HUES6 (cell line): ENCODE measurements at regions not wholly inside any gene's neighbourhood (a gene's known extent, or its start where the extent isn't known, plus 50 kb on each side); places are given as distances from the start of the nearest gene placed in this dataset.

Experiments used
- H3K27ac ChIP-seq: 2 replicates; pipeline ENCODE4 v1.7.0; 2013; ENCODE audit warnings: low read depth, mild to moderate bottlenecking, low read length, inconsistent platforms
- H3K27me3 ChIP-seq: 2 replicates; pipeline ENCODE4 v1.6.1; 2013; ENCODE audit warnings: low read length; ENCODE audit not compliant: control insufficient read depth, insufficient read depth
- H3K36me3 ChIP-seq: 2 replicates; pipeline ENCODE4 v1.6.1; 2013; ENCODE audit warnings: low read length; ENCODE audit not compliant: control insufficient read depth, insufficient read depth
- H3K4me1 ChIP-seq: 2 replicates; pipeline ENCODE4 v1.6.1; 2013; ENCODE audit warnings: low read length; ENCODE audit not compliant: control insufficient read depth, insufficient read depth
- H3K4me3 ChIP-seq: 2 replicates; pipeline ENCODE4 v1.5.1; 2013; ENCODE audit warnings: low read depth, low read length
- H3K9ac ChIP-seq: one replicate; pipeline ENCODE4 v1.6.1; 2013; ENCODE audit warnings: mild to moderate bottlenecking, low read length
- H3K9me3 ChIP-seq: 2 replicates; pipeline ENCODE4 v1.6.1; 2013; ENCODE audit warnings: low read depth, low read length; ENCODE audit not compliant: control insufficient read depth, insufficient read depth

DNA sequence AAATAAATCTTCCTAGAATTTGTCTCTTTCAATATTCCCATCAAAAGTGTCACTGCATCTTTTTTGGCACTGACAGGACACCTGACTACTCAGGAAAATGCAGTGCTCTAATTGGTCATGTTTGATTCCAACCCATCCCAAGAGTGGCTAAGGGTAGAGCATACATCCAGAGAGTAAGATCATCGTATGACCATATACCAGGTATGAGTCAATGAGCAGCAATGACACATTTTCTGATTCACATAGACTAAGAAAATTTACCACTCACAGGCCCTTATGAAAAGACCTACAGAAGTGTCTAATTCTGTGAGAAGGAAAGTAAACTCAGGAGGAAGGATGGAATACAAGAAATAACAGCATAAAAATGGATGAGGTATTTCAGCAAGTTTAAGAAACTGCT lies 434.2 kb downstream of the ZIC1 start:
- Histone ChIP-seq H3K27ac (no peak overlapping the region), H3K9ac (no peak overlapping the region), H3K27me3 (no peaks in the 10 kb centered on the region), H3K9me3 (no peaks in the 10 kb centered on the region), H3K4me3 (no peak overlapping the region), H3K4me1 (no peaks in the 10 kb centered on the region), H3K36me3 (no peaks in the 10 kb centered on the region)

DNA sequence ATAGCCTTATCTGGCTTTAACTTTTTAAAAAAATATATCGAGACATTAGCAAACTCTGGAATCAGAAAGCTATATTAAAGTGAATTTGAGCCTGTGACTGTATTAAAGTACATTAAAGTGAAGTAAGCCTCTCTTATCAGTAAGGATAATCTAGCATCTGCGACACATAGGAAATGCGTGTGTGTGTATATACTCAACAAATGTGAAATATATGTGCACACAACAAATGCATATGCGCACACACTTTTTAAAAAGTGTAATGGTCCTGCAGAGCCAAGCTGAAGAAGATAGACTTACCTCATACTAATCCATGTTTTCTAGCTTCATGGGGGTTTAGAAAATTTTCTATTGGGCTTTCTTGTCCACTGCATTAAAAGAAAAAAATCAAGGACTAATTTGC lies 437.1 kb downstream of the ZIC1 start:
- Histone ChIP-seq H3K27me3 (no peaks in the 10 kb centered on the region), H3K9me3 (no peaks in the 10 kb centered on the region), H3K9ac (no peak overlapping the region), H3K36me3 (no peaks in the 10 kb centered on the region), H3K27ac (no peak overlapping the region), H3K4me1 (no peaks in the 10 kb centered on the region), H3K4me3 (no peak overlapping the region)

DNA sequence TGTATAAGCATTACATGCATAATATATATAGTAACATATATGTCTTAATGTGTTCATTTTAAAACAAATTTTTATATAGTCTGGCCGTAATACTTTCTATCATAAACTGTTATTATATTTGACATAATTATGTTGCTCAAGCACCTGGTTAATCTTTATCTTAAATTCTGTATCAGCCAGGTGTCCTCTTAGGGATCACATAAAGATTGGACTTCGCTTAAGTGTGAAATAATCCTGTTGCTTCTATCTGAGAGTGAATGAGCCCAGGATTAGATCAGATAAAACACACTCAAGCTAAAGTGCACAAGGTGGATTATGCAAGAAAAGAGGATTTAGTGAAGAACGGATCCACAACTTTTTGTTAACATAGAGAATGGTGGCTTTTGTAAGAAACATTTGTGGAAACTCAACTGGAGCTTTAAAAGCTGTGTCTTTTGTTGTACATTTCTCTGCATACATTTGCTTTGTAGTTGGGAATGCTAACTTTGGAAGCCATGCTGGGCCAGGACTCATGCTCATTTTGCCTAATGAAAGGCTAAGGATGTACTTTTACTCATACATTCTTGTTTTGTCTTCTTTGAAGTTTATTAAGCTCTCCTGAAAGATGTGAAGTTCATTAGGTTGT lies 437.8 kb downstream of the ZIC1 start:
- no peaks in the 10 kb centered on the region for H3K4me1 ChIP-seq

GRCh38 chr3:147851062-147851461 lies 441.9 kb downstream of the ZIC1 start:
- no peaks in the 10 kb centered on the region for H3K4me1 ChIP-seq
- no peak overlapping the region for H3K27ac ChIP-seq
- H3K9ac ChIP-seq = no peak overlapping the region

More for the DNA sequence above, 437.8 kb downstream of the ZIC1 start:
- Histone ChIP-seq H3K36me3 (no peaks in the 10 kb centered on the region), H3K27ac (no peak overlapping the region), H3K9ac (no peak overlapping the region), H3K27me3 (no peaks in the 10 kb centered on the region), H3K4me3 (no peak overlapping the region), H3K9me3 (no peaks in the 10 kb centered on the region)

GRCh38 chr3:147854542-147854941 lies 445.4 kb downstream of the ZIC1 start:
- Histone ChIP-seq H3K36me3 (no peaks in the 10 kb centered on the region), H3K27me3 (no peaks in the 10 kb centered on the region), H3K4me3 (no peak overlapping the region)

More at GRCh38 chr3:147851062-147851461, 441.9 kb downstream of the ZIC1 start:
- no peaks in the 10 kb centered on the region for H3K36me3 ChIP-seq
- H3K4me3 ChIP-seq = no peak overlapping the region
- H3K9me3 ChIP-seq = no peaks in the 10 kb centered on the region
- no peaks in the 10 kb centered on the region for H3K27me3 ChIP-seq

GRCh38 chr3:147864754-147865354 lies 455.7 kb downstream of the ZIC1 start:
- Histone ChIP-seq H3K27ac (no peak overlapping the region), H3K36me3 (no peaks in the 10 kb centered on the region), H3K4me3 (no peak overlapping the region), H3K4me1 (no peaks in the 10 kb centered on the region), H3K27me3 (no peaks in the 10 kb centered on the region), H3K9ac (no peak overlapping the region), H3K9me3 (peaks cover 62% of the 10 kb centered on the region)

More at GRCh38 chr3:147854542-147854941, 445.4 kb downstream of the ZIC1 start:
- H3K9me3 ChIP-seq = no peaks in the 10 kb centered on the region
- H3K27ac ChIP-seq = no peak overlapping the region
- H3K9ac ChIP-seq = no peak overlapping the region
- no peaks in the 10 kb centered on the region for H3K4me1 ChIP-seq

DNA sequence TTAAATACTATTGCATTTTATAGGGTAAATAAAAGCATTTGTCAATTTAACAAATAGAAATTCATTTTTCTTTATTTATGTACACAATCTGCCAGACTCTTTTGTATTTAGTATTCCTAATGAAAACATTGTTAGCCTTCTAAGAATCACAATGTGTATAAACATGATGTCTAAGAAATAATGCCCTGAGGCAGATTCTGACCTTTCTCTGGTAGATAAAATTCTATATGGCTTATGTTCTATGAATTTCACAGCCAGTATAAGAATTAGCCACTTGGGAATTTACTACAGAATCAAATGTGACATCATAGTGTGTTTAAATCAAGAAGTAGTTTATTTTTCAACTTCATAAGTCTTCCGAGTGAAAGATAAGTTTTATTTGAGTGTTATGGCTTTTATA lies 457.4 kb downstream of the ZIC1 start:
- Histone ChIP-seq H3K4me3 (no peak overlapping the region), H3K9ac (no peak overlapping the region), H3K27ac (no peak overlapping the region), H3K27me3 (no peaks in the 10 kb centered on the region), H3K36me3 (no peaks in the 10 kb centered on the region), H3K4me1 (no peaks in the 10 kb centered on the region), H3K9me3 (peaks cover 60% of the 10 kb centered on the region)

DNA sequence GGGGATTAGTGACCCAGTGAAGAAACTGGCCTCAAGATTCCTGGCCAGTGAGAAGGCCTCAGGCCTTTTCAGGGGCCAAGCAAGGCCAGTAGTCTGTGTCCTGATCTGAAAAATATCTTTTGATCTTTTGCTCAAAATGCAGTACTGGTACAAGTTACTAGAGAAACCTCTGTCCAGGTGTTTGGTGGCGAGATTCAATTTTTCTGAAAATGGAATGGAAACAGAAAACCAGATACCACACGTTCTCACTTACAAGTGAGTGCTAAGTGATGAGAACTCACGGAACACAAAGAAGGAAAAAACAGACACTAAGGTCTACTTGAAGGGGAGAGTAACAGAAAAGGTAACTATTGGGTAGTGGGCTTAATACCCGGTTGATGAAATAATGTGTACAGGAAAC lies 463.4 kb downstream of the ZIC1 start:
- H3K4me1 ChIP-seq = no peaks in the 10 kb centered on the region
- no peaks in the 10 kb centered on the region for H3K36me3 ChIP-seq
- H3K9me3 ChIP-seq = peaks cover 12% of the 10 kb centered on the region
- H3K4me3 ChIP-seq = no peak overlapping the region
- H3K9ac ChIP-seq = no peak overlapping the region
- no peaks in the 10 kb centered on the region for H3K27me3 ChIP-seq
- no peak overlapping the region for H3K27ac ChIP-seq

DNA sequence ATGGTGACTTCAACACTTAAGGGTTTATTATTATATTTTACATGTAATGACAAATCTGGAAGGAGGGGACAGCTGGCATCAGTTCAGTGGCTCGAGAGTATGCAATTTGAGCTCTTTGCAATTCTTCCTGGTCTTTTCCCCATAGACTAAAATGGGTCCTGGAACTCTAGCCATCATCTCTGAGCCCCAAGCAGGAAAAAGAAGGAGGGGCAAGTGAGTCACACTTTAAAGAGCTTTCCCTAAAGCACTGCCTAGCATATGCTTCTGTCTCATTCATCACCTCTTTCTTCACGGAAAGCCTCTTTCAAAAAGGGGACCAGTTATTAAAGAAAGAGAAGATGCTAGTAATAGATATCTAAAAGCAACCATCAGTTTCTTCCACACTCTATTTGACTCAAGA lies 466.3 kb downstream of the ZIC1 start:
- Histone ChIP-seq H3K27ac (no peak overlapping the region), H3K4me1 (no peaks in the 10 kb centered on the region), H3K27me3 (no peaks in the 10 kb centered on the region), H3K9ac (no peak overlapping the region), H3K36me3 (no peaks in the 10 kb centered on the region), H3K9me3 (peaks cover 16% of the 10 kb centered on the region), H3K4me3 (no peak overlapping the region)

- Histone ChIP-seq H3K9ac (no peak overlapping the region), H3K27me3 (no peaks in the 10 kb centered on the region), H3K27ac (no peak overlapping the region), H3K4me3 (no peak overlapping the region), H3K36me3 (no peaks in the 10 kb centered on the region), H3K4me1 (no peaks in the 10 kb centered on the region; the same call in 1 of the 2 replicates), H3K9me3 (peaks cover 51% of the 10 kb centered on the region)
These were observed 472.8 kb downstream of the ZIC1 start for GRCh38 chr3:147881933-147882332.

DNA sequence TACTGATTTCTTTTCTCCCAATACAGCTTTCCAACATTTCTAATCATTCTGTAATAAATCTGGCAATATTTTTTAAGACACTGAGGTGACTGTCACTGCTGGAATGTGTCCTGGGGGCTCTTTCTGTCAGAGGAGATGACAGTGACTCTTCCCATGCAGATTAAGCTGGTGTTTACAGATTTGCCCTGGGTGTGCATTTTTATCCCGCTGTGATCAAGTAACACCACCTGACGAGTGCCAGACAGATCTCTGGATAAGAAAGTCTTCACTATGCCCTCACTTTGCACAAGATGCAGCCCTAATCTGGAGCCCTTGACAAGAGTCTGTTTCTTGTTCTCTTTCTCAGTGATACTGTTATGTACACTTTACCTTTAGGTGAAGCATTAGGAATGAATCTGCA lies 477.7 kb downstream of the ZIC1 start:
- no peak overlapping the region for H3K27ac ChIP-seq
- H3K9ac ChIP-seq = no peak overlapping the region
- no peaks in the 10 kb centered on the region for H3K27me3 ChIP-seq
- no peaks in the 10 kb centered on the region; the same call in 1 of the 2 replicates for H3K4me1 ChIP-seq
- no peaks in the 10 kb centered on the region for H3K36me3 ChIP-seq
- H3K9me3 ChIP-seq = peaks cover 26% of the 10 kb centered on the region
- no peak overlapping the region for H3K4me3 ChIP-seq
